ENCODE measurements at regions not wholly inside any gene's neighbourhood (a gene's known extent, or its start where the extent isn't known, plus 50 kb on each side); places are given as distances from the start of the nearest gene placed in this dataset.

GRCh38 chr4:59837751-59838150, 1362.4 kb upstream of the ADGRL3 start:
- H3K4me3 ChIP-seq (ENCODE audit: low read length) = no peak overlapping the region
- TF ChIP-seq CTCF (conservative IDR thresholded peaks at IDR 0.05; ENCODE audit: low read depth, low read length) = no peak
- no peak for DNase-seq (ENCODE audit: low read depth)

GRCh38 chr4:59838236-59838635, 1361.9 kb upstream of the ADGRL3 start:
- TF ChIP-seq CTCF (conservative IDR thresholded peaks at IDR 0.05; ENCODE audit: low read depth, low read length) = no peak
- no peak for DNase-seq (ENCODE audit: low read depth)
- no peak overlapping the region for H3K4me3 ChIP-seq (ENCODE audit: low read length)

- H3K4me3 ChIP-seq (ENCODE audit: low read length) = no peak overlapping the region
- no peak for TF ChIP-seq CTCF (conservative IDR thresholded peaks at IDR 0.05; ENCODE audit: low read depth, low read length)
- no peak for DNase-seq (ENCODE audit: low read depth)
Observed at GRCh38 chr4:59841698-59842097, 1358.4 kb upstream of the ADGRL3 start.

GRCh38 chr4:59848457-59848856, 1351.7 kb upstream of the ADGRL3 start:
- no peak for DNase-seq (ENCODE audit: low read depth)
- no peak for TF ChIP-seq CTCF (conservative IDR thresholded peaks at IDR 0.05; ENCODE audit: low read depth, low read length)
- no peak overlapping the region for H3K4me3 ChIP-seq (ENCODE audit: low read length)

- no peak for TF ChIP-seq CTCF (conservative IDR thresholded peaks at IDR 0.05; ENCODE audit: low read depth, low read length)
- no peak for DNase-seq (ENCODE audit: low read depth)
Observed at GRCh38 chr4:59855630-59856352, 1344.3 kb upstream of the ADGRL3 start.

GRCh38 chr4:59869056-59869455, 1331.1 kb upstream of the ADGRL3 start:
- TF ChIP-seq CTCF (conservative IDR thresholded peaks at IDR 0.05; ENCODE audit: low read depth, low read length) = no peak
- H3K4me3 ChIP-seq (ENCODE audit: low read length) = no peak overlapping the region
- DNase-seq (ENCODE audit: low read depth) = no peak

More at GRCh38 chr4:59855630-59856352, 1344.3 kb upstream of the ADGRL3 start:
- H3K4me3 ChIP-seq (ENCODE audit: low read length) = no peak overlapping the region

GRCh38 chr4:59869559-59869958, 1330.6 kb upstream of the ADGRL3 start:
- no peak for DNase-seq (ENCODE audit: low read depth)
- TF ChIP-seq CTCF (conservative IDR thresholded peaks at IDR 0.05; ENCODE audit: low read depth, low read length) = no peak
- H3K4me3 ChIP-seq (ENCODE audit: low read length) = no peak overlapping the region

All from retinal pigment epithelial cell (primary cell).